IMR-90 (cell line): ENCODE measurements at regions not wholly inside any gene's neighbourhood (a gene's known extent, or its start where the extent isn't known, plus 50 kb on each side); places are given as distances from the start of the nearest gene placed in this dataset.

ENCODE experiments used
- BHLHE40 ChIP-seq: fragments of 150-350 bp; IDR thresholded peaks from 2 replicates; pipeline ENCODE4 v1.6.1; 2016; ENCODE audit warnings: mild to moderate bottlenecking, low read depth, low read length
- FOS ChIP-seq: fragments of 150-350 bp; IDR thresholded peaks from 2 replicates; pipeline ENCODE4 v1.6.1; 2016; ENCODE audit warnings: low read depth, low read length
- MAZ ChIP-seq: IDR thresholded peaks from 2 replicates; pipeline ENCODE4 v1.6.1; 2012; ENCODE audit warnings: low read depth, mild to moderate bottlenecking, low read length, improper control_type of control experiment, moderate library complexity, borderline replicate concordance
- MXI1 ChIP-seq: IDR thresholded peaks from 2 replicates; pipeline ENCODE4 v1.6.1; 2012; ENCODE audit warnings: low read depth, mild to moderate bottlenecking, low read length, moderate library complexity, borderline replicate concordance
- POLR2A ChIP-seq: IDR thresholded peaks from 2 replicates; pipeline ENCODE4 v1.6.1; 2012; ENCODE audit warnings: mild to moderate bottlenecking, low read depth, low read length
- RAD21 ChIP-seq: IDR thresholded peaks from 2 replicates; pipeline ENCODE4 v1.6.1; 2012; ENCODE audit warnings: low read length, improper control_type of control experiment
- RCOR1 ChIP-seq: IDR thresholded peaks from 2 replicates; pipeline ENCODE4 v1.6.1; 2012; ENCODE audit warnings: mild to moderate bottlenecking, low read length, improper control_type of control experiment; ENCODE audit not compliant: insufficient replicate concordance
- RFX5 ChIP-seq: IDR thresholded peaks from 2 replicates; pipeline ENCODE4 v1.8.0; 2012; ENCODE audit warnings: low read depth, mild to moderate bottlenecking, low read length, moderate library complexity
- SMC3 ChIP-seq: fragments of 150-350 bp; IDR thresholded peaks from 2 replicates; pipeline ENCODE4 v1.6.1; 2016; ENCODE audit warnings: low read depth, mild to moderate bottlenecking, antibody characterized with exemption, low read length, moderate library complexity
- TF ChIP-seq, protein P1 (sequence below): conservative IDR thresholded peaks from 2 replicates; pipeline ENCODE4 v1.5.1; 2012; ENCODE audit warnings: mild to moderate bottlenecking, low read depth, low read length, improper control_type of control experiment
- TF ChIP-seq, protein P2 (sequence below): fragments of 150-350 bp; IDR thresholded peaks from 2 replicates; pipeline ENCODE4 v1.6.1; 2017; ENCODE audit warnings: mild to moderate bottlenecking, antibody characterized with exemption, low read length, low read depth

DNA sequence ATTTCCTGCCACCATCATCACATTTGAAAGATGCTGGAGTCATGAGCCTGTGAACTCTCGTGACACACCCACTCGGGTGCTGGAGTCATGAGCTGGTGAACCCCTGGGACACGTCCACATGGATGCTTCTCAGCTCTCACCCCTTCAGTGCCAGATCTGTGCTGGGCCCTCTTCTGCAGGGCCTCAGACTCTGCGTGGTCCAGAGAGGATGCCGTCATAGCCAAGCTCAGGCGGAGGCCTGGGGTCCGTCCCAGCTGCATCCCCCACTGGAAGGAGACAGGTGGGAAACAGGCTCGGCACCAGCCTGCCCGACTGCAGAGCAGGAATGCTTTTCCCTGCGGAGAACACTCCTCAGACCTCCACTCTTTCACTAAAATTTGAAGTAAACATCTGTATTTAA is 156.5 kb upstream of the PPP2R2D start:
- TF ChIP-seq, protein P1, sequence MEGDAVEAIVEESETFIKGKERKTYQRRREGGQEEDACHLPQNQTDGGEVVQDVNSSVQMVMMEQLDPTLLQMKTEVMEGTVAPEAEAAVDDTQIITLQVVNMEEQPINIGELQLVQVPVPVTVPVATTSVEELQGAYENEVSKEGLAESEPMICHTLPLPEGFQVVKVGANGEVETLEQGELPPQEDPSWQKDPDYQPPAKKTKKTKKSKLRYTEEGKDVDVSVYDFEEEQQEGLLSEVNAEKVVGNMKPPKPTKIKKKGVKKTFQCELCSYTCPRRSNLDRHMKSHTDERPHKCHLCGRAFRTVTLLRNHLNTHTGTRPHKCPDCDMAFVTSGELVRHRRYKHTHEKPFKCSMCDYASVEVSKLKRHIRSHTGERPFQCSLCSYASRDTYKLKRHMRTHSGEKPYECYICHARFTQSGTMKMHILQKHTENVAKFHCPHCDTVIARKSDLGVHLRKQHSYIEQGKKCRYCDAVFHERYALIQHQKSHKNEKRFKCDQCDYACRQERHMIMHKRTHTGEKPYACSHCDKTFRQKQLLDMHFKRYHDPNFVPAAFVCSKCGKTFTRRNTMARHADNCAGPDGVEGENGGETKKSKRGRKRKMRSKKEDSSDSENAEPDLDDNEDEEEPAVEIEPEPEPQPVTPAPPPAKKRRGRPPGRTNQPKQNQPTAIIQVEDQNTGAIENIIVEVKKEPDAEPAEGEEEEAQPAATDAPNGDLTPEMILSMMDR, result no peak
- TF ChIP-seq RCOR1, result no peak
- TF ChIP-seq POLR2A, result no peak
- TF ChIP-seq MXI1, result no peak
- TF ChIP-seq, protein P2, sequence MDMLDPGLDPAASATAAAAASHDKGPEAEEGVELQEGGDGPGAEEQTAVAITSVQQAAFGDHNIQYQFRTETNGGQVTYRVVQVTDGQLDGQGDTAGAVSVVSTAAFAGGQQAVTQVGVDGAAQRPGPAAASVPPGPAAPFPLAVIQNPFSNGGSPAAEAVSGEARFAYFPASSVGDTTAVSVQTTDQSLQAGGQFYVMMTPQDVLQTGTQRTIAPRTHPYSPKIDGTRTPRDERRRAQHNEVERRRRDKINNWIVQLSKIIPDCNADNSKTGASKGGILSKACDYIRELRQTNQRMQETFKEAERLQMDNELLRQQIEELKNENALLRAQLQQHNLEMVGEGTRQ, result no peak
- no peak for TF ChIP-seq BHLHE40
- no peak for TF ChIP-seq FOS
- TF ChIP-seq RFX5, result no peak
- TF ChIP-seq SMC3, result no peak
- TF ChIP-seq MAZ, result no peak
- TF ChIP-seq RAD21, result no peak
